Omental fat pad (tissue), 3 donors: ENCODE measurements at regions not wholly inside any gene's neighbourhood (a gene's known extent, or its start where the extent isn't known, plus 50 kb on each side); places are given as distances from the start of the nearest gene placed in this dataset.
"Not testable (repeated sequence)": the region's sequence is repeated elsewhere in the genome, so short reads cannot be mapped to it uniquely, and the experiment has no call there.

ENCODE experiments used
- ATAC-seq: fragments of 150-250 bp; one replicate; pipeline ENCODE4 v1.9.1; 2016; ENCODE audit warnings: mild to moderate bottlenecking, moderate library complexity; ENCODE audit not compliant: low FRiP score
- DNase-seq: peaks from one replicate; pipeline ENCODE4 v3.0.0-alpha.2; 2019; ENCODE audit warnings: low spot score
- TF ChIP-seq, protein P1 (sequence below), 3 donors: fragments of 450-650 bp; IDR thresholded peaks; one replicate each; pipeline ENCODE4 v1.5.1; 2016 to 2017; ENCODE audit warnings: antibody characterized with exemption in 3 of 3, mild to moderate bottlenecking in 3 of 3, moderate library complexity in 2 of 3

DNA sequence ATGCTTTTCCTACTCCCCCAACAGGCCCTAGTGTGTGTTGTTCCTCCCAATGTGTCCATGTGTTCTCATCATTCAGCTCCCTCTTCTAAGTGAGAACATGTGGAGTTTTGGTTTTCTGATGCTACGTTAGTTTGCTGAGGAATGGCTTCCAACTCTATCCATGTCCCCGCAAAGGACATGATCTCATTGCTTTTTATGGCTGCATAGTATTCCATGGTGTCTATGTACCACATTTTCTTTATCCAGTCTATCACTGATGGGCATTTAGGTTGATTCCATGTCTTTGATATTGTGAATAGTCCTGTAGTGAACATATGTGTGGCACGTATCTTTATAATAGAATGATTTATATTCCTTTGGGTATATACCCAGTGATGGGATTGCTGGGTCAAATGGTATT lies 72.5 kb upstream of the CCNY start:
- not testable (repeated sequence) for DNase-seq, ATAC-seq

DNA sequence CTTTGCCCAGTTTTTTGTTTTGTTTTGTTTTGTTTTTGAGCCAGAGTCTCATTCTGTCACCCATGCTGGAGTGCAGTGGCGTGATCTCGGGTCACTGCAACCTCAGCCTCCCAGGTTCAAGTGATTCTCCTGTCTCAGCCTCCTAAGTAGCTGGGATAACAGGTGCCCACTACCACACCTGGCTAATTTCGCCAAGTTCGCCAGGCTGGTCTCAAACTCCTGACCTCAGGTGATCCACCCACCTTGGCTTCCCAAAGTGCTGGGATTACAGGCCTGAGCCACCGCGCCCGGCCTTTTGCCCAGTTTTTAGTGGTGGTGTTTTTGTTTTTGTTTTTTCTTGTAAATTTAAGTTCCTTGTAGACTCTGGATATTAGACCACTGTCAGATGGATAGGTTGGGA lies 71.7 kb upstream of the CCNY start:
- not testable (repeated sequence) for DNase-seq, ATAC-seq

DNA sequence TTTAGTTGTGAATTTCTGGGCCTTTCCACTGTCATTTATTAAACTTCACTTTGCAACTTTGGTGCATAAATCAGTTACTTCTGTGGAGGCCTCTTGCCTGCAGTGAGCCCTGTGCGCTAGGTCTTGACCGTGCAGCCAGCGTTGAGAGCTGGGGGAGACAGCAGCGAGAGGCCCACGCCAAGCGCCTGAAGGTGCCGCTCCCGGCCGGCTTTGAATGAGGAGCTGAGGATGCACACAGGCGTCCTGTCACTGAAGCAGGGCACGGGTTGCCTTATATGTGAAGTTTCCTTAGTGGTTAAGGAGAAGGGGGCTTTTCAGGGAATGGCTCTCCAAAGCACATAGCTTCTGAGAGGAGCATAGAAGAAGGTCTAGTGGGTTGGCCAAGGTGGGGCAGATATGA lies 70.9 kb upstream of the CCNY start:
- TF ChIP-seq, protein P1, sequence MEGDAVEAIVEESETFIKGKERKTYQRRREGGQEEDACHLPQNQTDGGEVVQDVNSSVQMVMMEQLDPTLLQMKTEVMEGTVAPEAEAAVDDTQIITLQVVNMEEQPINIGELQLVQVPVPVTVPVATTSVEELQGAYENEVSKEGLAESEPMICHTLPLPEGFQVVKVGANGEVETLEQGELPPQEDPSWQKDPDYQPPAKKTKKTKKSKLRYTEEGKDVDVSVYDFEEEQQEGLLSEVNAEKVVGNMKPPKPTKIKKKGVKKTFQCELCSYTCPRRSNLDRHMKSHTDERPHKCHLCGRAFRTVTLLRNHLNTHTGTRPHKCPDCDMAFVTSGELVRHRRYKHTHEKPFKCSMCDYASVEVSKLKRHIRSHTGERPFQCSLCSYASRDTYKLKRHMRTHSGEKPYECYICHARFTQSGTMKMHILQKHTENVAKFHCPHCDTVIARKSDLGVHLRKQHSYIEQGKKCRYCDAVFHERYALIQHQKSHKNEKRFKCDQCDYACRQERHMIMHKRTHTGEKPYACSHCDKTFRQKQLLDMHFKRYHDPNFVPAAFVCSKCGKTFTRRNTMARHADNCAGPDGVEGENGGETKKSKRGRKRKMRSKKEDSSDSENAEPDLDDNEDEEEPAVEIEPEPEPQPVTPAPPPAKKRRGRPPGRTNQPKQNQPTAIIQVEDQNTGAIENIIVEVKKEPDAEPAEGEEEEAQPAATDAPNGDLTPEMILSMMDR (IDR thresholded peaks at IDR 0.05): no peak
- DNase-seq: no peak
- ATAC-seq: no peak

DNA sequence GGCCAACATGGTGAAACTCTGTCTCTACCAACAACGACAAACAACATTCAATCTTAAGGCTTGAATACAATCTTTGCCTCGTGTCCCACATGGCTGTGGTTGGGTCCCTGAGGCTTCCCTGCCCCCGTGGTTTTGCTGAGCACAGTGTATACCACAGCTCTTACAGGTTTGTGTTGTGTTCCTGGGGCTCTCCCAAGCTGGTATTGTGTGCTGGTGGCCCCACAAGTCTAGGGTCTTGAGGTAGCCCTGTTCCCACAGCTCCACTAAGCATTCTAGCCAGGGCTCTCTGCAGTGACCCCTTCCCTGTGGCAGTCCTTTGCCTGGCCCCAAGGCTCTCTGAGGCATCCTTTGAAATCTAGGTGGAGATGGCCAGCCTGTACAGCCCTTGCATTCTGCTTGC lies 68.0 kb upstream of the CCNY start:
- TF ChIP-seq, protein P1 (IDR thresholded peaks at IDR 0.05): no peak
- peak; percentile 52 for ATAC-seq
- no peak for DNase-seq

DNA sequence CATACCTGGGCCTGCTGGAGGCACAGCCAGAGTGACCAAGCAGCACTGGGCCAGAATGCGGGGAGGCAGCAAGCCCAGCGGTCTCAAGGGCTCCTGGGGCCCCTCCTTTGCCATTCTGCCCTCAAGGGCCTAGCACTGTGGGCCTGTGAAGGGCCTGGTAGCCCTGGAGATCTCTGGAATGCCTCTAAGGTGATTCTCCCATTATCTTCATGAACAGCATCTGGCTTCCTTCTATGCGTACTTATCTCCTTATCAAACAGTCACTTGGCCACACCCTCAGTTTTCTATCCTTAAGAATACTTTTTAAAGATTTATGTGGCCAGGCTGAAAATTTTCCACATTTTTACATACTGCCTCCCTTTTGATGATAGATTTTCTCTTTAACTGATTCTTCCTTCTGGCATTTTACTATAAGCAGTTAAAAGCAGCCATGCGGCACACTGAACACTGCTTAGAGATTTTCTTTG lies 67.5 kb upstream of the CCNY start:
- ATAC-seq (no peak), DNase-seq (no peak)
- TF ChIP-seq, protein P1 (IDR thresholded peaks at IDR 0.05): no peak

DNA sequence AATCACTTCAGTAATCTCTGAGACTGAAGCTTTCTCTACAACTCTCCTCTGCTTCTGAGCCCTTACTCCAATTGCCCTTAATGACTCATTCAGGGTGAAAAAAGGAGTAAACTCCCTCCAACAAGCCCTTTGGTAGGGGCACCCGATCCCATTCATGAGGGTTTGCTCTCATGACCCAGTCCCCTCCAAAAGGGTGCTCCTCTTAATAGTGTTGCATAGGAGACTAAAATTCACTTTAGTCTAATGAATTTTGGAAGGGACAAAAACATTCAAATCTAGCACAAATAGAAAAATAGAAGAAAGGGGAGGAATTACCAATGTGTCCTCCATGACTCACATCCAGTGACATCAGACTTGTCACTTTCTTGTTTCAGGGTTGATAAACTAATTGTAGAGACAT lies 66.2 kb upstream of the CCNY start:
- DNase-seq (no peak), ATAC-seq (no peak)
- TF ChIP-seq, protein P1 (IDR thresholded peaks at IDR 0.05): no peak

DNA sequence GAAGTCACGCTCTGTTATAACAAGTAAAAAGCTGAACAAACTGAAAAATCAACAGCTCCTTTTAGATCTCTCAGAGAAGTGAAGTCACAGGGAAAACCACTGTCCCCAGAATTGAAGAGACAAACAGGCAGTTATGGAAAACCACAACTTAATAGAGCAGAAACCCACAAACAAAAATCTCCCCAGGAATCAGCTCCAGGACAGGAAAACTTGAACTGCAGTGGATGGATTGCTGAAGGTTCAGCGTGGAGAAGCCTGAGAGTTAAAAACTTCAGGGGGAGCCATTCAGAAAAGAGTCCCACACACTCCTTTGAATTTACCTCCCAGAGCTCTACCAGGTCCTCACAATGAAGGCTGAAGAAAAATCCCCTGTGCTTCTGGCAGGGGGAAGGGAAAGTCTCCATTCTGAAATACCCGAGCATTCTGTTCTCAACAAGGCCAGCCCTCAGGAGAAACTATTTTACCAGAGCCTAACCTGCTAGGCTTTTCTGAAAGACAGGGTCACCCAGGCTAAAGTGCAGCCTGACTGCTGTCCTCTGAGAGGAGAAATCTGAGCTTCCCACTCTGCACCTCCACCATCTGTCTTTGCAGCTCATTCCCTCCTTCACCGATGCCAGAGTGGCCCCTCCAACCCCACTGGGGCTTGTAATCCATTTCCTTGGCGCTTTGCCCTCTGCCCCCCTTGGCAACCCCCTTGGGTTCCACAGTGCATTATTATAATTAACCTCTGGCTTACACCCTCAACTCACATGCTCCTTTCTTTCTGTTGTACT lies 65.0 kb upstream of the CCNY start:
- ATAC-seq (no peak), DNase-seq (no peak)
- TF ChIP-seq, protein P1 (IDR thresholded peaks at IDR 0.05): no peak

DNA sequence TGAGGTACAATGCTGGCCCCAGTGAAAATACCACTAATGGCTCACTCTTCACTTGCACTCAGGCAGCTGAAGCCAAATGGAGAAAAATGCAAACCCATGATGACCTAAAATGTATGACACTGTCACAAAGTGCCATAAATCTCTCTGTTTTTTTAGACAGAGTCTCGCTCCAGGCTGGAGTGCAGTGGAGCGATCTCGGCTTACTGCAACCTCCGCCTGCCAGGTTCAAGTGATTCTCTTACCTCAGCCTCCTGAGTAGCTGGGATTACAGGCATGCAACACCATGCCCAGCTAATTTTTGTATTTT lies 64.5 kb upstream of the CCNY start:
- ATAC-seq, DNase-seq: not testable (repeated sequence)

DNA sequence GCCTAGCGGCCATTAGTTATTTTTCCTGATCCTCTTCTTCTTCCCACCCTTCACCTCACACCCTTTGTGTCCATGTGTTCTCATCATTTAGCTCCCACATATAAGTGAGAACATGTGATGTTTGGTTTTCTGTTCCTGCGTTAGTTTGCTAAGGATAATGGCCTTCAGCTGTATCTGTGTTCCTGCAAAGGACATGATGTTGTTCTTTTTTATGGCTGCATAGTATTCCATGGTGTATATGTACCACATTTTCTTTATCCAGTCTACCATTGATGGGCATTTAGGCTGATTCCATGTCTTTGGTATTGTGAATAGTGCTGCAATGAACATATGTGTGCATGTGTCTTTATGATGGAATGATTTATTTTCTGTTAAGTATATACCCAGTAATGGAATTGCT lies 63.9 kb upstream of the CCNY start:
- ATAC-seq, DNase-seq: not testable (repeated sequence)

DNA sequence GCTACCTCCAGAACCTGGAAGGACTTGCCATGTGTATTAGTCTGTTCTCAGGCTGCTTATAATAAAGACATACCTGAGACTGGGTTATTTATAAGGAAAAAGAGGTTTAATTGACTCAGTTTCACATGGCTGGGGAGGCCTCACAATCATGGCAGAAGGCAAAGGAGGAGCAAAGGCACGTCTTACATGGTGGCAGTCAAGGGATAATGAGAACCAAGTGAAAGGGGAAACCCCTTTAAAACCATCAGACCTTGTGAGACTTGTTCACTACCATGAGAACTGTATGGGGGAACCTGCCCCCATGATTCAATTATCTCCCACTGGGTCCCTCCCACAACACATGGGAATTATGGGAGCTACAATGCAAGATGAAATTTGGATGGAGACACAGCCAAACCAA lies 62.3 kb upstream of the CCNY start:
- not testable (repeated sequence) for DNase-seq, ATAC-seq
